ENCODE measurements at regions not wholly inside any gene's neighbourhood (a gene's known extent, or its start where the extent isn't known, plus 50 kb on each side); places are given as distances from the start of the nearest gene placed in this dataset.

DNA sequence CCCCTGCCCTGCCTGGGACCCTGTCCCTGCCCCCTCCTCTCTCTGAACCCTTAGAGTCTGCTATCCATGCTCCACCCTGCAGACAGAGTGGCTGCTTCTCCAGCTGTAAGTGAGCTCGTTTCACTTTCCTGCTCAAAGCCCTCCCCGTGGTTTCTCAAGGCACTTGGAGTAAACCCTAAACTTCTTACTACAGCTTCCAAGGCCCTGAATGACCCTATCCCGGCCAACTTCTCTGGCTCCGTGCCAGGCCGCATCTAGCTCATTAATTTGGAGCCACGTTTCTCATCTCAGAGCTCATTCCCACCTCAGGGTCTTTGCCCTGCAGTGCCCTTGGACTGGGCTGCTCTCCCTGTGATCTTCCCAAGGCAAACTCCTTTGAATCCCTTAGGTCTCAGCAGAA lies 235.1 kb upstream of the RUNX1 start:
- no peak overlapping the region for H3K4me3 ChIP-seq (ENCODE audit: low read depth, low read length)
- TF ChIP-seq, protein P1, sequence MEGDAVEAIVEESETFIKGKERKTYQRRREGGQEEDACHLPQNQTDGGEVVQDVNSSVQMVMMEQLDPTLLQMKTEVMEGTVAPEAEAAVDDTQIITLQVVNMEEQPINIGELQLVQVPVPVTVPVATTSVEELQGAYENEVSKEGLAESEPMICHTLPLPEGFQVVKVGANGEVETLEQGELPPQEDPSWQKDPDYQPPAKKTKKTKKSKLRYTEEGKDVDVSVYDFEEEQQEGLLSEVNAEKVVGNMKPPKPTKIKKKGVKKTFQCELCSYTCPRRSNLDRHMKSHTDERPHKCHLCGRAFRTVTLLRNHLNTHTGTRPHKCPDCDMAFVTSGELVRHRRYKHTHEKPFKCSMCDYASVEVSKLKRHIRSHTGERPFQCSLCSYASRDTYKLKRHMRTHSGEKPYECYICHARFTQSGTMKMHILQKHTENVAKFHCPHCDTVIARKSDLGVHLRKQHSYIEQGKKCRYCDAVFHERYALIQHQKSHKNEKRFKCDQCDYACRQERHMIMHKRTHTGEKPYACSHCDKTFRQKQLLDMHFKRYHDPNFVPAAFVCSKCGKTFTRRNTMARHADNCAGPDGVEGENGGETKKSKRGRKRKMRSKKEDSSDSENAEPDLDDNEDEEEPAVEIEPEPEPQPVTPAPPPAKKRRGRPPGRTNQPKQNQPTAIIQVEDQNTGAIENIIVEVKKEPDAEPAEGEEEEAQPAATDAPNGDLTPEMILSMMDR (IDR thresholded peaks at IDR 0.05; ENCODE audit: low read depth, low read length), result no peak

DNA sequence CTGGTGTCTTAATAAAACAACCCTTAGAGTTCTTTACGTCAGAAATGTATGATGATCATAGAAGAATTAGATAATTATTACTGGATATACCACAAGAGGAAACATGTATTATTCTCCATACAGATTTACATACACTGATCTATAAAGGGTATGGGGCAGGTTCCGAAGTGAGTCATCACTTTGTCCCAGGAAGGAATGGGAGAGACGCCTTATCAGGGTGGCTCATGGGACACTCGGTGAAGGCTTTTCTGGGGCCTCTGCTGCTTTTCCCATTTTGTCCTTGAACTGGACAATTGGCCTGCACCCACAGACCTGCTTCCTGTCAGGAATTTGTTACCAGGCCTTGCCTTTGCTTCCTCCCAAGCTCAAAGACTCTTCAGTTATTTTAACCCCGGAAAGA lies 233.8 kb upstream of the RUNX1 start:
- H3K4me3 ChIP-seq (ENCODE audit: low read depth, low read length), result no peak overlapping the region
- TF ChIP-seq, protein P1 (IDR thresholded peaks at IDR 0.05; ENCODE audit: low read depth, low read length), result no peak

DNA sequence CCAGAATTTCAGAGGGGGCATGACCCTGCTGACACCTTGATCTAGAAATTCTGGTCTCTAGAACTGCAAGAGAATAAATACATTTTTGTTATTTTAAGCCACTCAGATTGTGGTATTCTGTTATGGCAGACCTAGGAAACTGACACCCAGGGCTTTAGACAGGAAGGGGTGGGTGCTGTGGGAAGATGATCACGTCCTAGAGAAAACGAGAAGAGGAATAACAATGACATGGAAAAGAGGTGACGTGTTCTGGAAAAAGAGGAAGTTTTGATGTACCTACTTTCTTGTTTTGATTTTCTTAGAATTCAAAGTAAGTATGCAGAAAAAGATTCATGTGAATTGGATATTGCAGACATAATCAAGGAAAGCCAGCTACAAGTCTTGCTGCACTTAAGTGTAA lies 232.9 kb upstream of the RUNX1 start:
- H3K4me3 ChIP-seq (ENCODE audit: low read depth, low read length), result no peak overlapping the region
- TF ChIP-seq, protein P1 (IDR thresholded peaks at IDR 0.05; ENCODE audit: low read depth, low read length), result no peak

DNA sequence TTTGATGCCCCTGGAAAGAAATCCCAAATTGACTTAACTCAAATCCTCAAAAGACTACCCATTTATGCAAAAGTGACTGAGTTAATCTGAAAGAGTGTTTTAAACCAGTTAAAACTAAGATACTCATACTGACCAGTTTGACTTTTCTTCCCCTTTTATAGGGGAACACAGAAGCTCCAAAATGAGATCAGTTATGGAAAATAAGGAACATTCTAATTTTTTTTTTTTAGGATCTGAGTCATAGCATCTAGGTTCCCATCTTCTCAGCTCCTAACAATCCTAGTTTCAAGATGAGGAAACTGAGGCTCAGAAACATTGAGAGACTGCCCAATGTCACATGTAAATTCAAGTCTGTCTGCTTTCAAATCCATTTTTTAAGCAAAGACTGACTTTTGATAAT lies 231.1 kb upstream of the RUNX1 start:
- H3K4me3 ChIP-seq (ENCODE audit: low read depth, low read length), result no peak overlapping the region
- TF ChIP-seq, protein P1 (IDR thresholded peaks at IDR 0.05; ENCODE audit: low read depth, low read length), result no peak

DNA sequence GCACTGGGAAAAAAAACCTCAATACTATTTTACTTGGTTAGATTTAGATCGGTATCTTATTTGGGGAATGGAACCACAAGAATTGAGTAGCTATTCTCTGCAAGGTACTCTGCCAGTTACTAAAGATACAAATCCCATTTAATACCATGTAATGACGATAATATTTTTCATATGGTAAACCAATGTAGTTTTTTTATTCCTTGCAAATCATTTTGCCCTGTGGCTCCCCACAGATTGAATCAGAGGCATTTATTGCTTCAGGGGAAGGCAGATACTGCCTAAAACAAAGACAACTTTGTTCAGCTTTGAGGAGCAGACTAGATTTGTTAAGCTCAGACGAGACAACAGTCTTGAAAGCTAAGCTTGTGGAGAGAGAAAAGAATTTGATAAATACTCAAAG lies 226.7 kb upstream of the RUNX1 start:
- TF ChIP-seq, protein P1 (IDR thresholded peaks at IDR 0.05; ENCODE audit: low read depth, low read length), result no peak
- no peak overlapping the region for H3K4me3 ChIP-seq (ENCODE audit: low read depth, low read length)

DNA sequence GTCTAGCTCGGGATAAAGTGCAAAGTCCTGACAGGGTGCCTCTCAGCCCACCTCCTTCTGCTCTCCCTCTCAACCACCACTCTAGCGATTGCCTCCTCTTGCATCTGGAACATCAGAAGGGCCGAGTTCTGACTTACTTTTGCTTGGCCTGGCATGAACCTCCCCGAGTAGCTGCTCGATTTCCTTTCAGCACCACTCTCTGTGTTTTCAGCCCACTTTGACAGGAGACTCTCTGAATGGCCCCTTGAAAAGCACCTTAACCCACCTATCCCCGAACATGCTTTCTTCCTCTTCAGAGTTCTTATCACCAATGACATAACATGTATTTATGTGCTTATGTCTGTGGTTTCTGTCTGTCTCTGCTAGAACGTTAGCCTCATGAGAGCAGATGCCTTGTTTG lies 225.8 kb upstream of the RUNX1 start:
- TF ChIP-seq, protein P1 (IDR thresholded peaks at IDR 0.05; ENCODE audit: low read depth, low read length), result no peak
- H3K4me3 ChIP-seq (ENCODE audit: low read depth, low read length), result no peak overlapping the region

DNA sequence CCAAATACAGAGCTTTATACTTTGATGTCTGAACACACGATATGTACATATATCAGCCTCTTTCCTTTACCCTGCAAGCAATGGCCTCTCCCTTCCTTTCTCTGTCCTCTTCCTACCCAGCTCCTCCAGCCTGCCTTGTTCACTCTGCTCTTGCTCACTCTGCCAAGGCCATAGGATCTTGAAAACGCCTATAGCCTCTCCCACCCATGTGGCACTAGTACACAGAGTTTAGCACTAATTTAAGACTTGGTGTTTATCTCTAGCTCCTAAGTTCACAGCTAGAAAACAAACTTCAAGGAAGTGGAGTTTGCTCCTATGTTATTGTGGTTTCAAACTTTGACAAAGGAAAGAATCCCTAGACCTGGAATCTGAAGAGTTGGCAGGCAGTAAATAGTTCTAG lies 225.0 kb upstream of the RUNX1 start:
- H3K4me3 ChIP-seq (ENCODE audit: low read depth, low read length), result no peak overlapping the region
- TF ChIP-seq, protein P1 (IDR thresholded peaks at IDR 0.05; ENCODE audit: low read depth, low read length), result no peak
